Breast epithelium (tissue), 3 donors: ENCODE measurements at regions not wholly inside any gene's neighbourhood (a gene's known extent, or its start where the extent isn't known, plus 50 kb on each side); places are given as distances from the start of the nearest gene placed in this dataset.

ENCODE experiments used
- POLR2A ChIP-seq: fragments of 450-650 bp; IDR thresholded peaks from one replicate; pipeline ENCODE4 v1.6.1; 2016; ENCODE audit warnings: antibody characterized with exemption, mild to moderate bottlenecking, moderate library complexity
- TF ChIP-seq, protein P1 (sequence below), 3 donors: fragments of 450-650 bp; IDR thresholded peaks; one replicate each; pipeline ENCODE4 v1.5.1; 2016 to 2017; ENCODE audit warnings: antibody characterized with exemption in 3 of 3, mild to moderate bottlenecking in 3 of 3, moderate library complexity in 3 of 3

DNA sequence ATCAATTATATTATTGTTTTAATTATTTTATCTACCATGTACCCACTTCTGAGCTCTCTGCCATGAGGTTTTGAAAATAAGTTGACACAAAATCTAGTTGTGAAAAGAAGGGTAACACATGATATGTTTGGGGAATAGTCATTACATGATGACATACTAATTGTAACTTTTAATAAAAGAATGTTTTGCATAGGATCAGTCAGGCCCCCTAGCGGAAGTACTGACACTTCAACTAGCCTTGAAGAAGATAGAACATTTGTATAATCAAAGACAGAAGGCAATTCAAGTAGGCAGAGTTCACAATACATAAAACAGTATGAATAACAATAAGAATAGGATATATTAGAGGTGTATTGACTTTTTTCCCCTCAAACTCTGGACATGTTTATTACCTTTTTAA is 1191.0 kb upstream of the AGA start:
- TF ChIP-seq, protein P1, sequence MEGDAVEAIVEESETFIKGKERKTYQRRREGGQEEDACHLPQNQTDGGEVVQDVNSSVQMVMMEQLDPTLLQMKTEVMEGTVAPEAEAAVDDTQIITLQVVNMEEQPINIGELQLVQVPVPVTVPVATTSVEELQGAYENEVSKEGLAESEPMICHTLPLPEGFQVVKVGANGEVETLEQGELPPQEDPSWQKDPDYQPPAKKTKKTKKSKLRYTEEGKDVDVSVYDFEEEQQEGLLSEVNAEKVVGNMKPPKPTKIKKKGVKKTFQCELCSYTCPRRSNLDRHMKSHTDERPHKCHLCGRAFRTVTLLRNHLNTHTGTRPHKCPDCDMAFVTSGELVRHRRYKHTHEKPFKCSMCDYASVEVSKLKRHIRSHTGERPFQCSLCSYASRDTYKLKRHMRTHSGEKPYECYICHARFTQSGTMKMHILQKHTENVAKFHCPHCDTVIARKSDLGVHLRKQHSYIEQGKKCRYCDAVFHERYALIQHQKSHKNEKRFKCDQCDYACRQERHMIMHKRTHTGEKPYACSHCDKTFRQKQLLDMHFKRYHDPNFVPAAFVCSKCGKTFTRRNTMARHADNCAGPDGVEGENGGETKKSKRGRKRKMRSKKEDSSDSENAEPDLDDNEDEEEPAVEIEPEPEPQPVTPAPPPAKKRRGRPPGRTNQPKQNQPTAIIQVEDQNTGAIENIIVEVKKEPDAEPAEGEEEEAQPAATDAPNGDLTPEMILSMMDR (IDR thresholded peaks at IDR 0.05), result no peak
- TF ChIP-seq POLR2A, result no peak
